GM18517 (cell line): ENCODE measurements at regions not wholly inside any gene's neighbourhood (a gene's known extent, or its start where the extent isn't known, plus 50 kb on each side); places are given as distances from the start of the nearest gene placed in this dataset.
"Not testable (repeated sequence)": the region's sequence is repeated elsewhere in the genome, so short reads cannot be mapped to it uniquely, and the experiment has no call there.

Experiments
- ATAC-seq: cut with Tn5 transposase; IDR thresholded peaks from one replicate; pipeline ENCODE4 v1.9.1; 2021; ENCODE audit warnings: mild to moderate bottlenecking, moderate library complexity; ENCODE audit not compliant: unreplicated experiment

DNA sequence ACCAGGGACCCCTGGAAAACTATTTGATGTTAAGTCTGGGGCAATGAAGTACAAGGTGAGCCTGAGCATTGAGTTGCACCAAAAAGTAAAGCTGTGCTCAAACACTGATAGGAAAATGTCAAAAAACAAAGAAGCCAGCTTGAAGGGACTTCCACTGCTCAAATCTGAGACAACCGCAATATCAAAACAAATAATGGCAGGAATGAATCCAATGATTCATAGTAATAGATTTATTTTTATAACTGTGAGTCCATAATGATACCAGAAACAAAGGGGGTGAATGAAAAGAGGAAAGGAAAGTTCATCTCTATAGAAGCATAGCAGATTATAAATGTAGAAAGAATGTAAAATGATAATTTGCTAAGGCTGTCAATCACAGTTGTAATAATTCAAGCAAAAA, 237.3 kb upstream of the ZBTB20 start:
- ATAC-seq = no peak

- no peak for ATAC-seq
Observed at GRCh38 chr3:115385774-115386730, 237.3 kb upstream of the GAP43 start.

DNA sequence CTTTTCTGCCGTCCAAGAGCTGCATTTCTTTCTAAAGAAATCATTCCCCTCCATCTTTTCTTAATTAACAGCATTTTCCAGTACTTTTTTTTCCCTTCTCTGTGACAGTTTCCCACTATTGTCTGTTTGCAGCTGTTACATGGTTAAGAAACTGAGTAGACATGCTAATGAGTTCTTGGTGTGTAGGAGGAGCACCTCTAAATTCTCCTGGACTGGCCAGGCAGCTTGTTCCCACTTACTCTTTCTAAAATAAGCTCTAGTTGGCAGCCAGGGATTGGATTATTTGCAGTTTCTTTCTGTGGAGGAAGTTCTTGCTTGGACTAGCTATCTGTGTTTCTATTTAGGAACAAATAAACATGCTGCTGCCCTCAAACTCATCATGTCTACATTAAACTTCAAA, 235.1 kb upstream of the GAP43 start:
- no peak for ATAC-seq

DNA sequence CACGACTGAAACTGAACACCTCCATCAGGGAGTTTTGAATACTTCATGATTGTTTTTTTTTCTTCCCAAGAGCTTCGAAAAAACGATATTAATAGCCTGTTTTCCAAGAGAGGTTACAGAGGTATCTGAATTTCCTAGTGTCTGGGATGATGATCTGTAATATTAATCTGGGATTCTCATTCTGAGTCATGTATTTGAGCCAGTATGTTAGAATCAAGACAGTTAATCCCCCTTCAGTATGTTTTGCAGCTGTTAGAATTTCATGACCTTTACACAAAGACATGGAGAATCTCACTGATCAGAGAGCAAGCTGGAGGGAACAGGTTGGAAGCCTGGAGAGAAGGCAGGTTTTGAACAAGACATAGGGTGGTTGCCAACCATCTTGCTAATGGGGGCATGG, 234.5 kb upstream of the GAP43 start:
- ATAC-seq = no peak

DNA sequence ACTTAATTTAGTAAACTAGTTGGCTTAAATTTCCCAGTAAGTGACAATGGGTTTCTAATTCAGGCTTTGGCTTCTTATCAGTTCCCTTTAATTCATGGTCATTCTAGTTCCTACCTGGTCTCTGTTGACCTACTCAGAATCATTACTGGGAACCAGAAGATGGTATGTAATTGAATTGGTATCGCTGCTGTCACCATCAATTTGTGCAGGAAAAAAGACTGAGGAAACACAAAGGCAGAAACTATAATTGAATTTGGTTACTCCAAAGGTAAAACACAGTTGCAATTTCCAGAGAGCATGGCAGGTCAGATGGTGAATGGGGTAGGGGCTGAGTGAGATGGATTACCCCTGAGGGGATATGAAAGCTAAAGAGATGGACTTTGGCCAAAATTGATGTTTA, 226.5 kb upstream of the GAP43 start:
- ATAC-seq = no peak

DNA sequence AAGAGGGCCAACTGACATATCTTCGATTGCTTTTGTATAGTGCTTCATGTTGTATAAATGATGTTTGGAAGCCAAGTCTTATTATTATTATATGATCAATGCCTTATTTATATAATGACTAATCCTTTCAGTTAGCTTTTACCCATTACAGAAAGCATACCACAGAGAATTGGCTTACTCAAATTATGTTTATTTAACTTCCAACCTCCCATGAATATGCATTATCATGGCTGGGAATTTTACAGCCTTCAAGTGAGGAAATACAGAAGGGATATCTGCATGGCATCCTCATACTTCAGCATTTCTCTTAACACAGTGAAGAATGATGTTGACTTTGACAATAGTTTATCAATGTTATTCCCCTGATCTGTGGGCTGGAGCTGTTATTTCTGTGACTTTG, 225.9 kb upstream of the GAP43 start:
- no peak for ATAC-seq

- no peak for ATAC-seq
Observed at GRCh38 chr3:115398506-115398905, 224.8 kb upstream of the GAP43 start.

GRCh38 chr3:115399750-115400149, 223.6 kb upstream of the GAP43 start:
- ATAC-seq = no peak

DNA sequence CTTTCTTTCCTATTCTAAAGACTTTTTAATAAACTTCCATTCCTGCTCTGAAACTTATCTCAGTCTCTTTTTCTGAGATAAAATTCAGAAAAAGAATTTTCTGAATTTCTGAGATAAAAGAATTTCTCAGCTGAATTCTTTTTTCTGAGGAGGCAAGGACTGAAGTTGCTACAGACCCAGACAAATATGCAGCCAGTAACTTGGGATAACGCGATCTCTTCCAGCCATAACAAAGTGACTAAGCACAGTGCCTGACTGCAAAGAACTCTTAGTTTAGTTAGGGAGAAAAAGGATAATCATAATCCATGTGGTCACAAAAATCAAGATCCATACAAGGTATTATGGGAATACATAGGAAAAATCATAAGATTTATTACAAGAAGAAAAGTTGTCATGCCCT, 222.0 kb upstream of the GAP43 start:
- ATAC-seq = no peak

DNA sequence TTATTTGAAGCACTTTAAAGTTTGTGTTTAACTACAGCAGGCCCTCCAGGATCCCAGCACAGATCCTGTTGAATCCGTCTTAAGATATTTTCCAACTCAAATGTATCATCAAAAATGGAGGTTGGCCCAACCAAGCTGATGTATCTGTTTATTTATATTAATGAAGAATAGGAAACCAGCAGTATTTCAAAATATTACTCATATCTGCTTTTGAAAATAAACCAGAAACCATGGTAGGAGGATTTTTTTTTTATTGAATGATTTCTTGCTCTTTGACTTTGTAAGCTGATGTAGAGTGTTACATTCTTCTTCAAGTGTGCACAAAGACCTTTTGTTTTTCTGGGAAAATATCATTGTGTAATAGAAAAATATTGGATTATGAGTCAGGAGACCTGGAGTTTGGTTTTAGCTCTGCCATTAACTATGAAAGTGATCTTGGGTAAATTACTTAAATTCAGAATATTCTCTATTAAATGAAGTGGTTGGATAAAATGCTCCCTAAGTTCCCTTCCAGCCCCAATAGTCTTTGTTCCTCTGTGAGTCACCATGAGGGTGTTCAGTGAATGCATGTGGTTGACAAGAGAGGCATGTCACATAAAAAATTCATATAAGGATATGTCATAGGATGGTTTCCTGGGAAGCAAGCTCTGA, 221.3 kb upstream of the GAP43 start:
- ATAC-seq = no peak

DNA sequence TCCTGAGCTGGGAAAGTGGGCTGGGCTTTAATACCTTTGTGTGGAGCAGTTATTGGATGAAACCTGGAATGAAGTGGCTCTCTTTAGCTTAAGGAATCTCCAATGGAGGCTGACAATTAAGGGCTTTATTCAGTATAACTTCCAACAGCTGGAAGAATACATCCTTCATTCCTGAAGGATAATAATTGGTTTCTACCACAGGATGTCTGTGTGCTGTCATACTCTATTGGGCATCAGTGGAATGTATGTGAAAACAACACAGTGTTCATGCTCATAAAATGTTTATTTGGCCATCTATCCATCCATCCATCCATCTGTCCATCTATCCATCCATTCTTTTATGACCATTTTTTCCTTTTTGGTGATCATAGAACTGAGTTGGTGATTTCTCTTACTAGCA, 220.7 kb upstream of the GAP43 start:
- no peak for ATAC-seq

DNA sequence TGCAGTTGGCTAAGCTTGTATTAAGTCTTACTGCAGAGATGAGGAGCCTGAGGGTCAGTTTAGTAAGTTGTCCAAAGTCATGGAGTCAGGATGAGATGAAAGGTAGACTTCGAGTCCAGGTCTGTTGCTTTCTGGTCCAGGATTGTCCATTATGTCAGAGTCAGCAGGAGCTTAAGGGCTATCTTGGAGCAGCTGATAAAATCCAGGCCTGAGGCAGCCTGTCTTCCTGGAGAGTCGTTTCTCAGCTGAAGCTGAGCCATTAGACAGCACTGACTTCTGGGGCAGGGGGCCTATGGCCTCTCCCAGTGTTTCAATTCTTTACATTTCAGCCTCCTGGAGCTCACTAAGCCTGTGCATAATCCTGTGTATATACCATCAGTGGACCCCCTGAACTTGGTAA, 219.5 kb upstream of the GAP43 start:
- no peak for ATAC-seq

DNA sequence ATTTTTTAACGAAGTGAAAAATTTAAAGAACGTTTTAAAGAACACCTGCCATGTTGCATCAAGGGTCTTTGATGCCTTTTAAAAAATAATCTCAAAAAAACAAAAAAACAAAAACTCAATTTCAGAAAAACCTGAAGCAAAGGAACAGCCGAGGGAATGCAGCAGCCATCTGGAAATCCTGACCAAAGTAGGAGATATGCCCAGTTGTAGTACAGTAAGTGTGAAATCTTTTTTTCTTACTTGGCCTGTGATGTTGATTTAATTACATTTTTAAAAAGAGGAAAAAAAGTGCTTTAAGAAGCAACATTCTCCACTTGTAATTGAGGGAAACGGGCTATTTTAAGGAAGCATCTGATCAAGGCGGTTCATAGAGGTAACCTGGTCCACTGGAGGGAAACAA, 213.7 kb upstream of the GAP43 start:
- ATAC-seq = no peak

DNA sequence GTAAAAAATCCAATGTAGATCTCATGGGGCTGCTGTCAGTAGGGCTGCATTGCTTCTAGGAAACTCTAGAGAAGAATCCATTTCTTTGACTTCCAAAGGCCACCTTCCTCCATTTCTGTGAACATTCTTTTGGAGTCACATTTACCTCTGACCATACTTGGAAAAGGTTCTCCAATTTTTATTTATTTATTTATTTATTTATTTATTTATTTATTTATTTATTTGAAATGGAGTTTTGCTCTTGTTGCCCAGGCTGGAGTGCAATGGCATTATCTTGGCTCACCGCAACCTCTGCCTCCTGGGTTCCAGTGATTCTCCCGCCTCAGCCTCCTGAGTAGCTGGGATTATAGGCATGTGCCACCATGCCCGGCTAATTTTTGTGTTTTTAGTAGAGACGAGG, 208.7 kb upstream of the GAP43 start:
- ATAC-seq = not testable (repeated sequence)

DNA sequence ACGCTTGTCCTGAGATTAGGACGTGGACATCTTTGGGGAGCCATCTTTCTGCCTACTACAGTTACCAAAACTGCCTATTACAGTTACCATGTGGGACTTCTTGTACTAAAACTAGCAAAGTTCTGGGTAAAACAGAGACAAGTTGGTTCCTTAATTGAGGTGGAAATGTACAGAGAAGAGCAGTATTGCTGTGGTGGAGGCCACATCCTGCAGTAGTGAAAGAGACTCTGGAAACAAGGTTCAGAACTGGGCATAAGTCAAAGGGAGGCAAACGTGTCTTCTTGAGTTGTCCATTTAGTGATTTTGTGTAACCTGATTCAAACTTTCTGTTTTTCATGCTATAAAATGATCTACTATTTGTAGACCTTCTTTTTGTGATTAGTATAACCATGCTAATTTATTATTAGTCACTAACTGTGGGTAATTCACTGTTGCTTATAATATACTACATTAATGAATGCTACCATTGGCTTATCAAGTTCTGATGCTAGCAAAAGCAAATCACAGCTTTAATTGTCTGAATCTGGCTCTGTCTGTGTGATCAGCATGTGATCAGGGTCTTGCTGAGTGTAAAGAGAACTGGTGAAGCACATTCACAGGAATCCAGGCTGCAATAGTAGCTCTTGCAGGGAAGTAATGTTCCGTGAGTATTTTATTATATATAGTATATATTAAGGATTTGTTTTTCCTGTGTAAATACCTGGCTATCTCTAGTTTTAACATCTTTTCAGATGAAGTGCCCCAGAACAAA, 207.9 kb upstream of the GAP43 start:
- ATAC-seq = no peak

DNA sequence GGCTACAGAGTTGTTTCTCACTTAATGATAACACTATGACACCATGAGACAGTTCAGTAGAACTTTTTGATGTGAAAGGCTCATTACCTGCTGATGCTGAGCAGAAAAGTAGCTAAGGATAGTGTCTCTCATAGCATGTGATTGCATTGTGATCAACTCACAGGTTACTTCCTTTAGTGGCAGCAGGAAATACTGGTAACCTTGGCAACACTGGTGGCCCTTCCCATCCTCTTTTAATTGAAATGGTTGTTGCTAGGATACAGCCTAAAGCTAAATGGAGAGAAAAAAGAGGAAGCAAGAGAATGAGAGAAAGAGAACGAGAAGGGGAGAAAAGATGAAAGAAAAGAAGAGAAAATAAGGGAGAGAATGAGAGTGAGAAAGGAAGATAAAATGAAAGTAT, 204.7 kb upstream of the GAP43 start:
- ATAC-seq = no peak

DNA sequence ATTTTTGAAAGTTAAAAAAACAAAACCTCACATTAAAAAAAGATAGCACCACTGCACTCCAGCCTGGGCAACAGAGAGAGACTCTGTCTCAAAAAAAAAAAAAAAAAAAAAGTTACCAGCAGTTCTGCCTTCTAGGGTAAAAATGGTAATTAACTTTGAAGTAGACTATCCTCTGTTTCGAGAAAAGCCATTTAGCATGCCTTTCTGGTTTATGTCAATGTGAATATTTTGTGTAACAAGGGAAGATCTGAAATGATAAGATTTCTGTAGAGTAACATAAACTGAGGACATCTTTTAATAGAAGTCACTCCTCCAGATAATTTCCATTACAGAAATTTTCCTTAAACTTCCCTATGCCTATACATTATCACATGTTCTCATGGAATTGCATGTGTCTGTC, 203.2 kb upstream of the GAP43 start:
- ATAC-seq = no peak

DNA sequence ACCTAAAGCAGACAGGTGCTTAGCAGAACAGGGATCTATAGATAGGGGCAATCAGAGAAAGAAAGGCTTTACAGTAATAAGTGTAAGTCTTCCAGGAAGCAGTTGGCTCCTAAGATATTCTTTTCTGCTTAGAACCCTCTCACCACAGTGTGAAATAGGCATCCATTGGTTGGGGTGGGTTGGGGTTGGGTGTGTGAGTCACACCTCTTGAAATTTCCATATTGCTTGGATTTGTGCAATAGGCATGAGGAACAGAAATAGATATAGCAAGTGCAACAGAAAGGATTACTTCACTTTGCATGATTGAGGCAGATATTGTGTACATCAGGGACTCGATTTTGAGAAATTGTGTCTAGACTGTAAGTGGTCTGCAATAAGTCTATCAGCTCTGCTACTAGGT, 200.1 kb upstream of the GAP43 start:
- no peak for ATAC-seq

DNA sequence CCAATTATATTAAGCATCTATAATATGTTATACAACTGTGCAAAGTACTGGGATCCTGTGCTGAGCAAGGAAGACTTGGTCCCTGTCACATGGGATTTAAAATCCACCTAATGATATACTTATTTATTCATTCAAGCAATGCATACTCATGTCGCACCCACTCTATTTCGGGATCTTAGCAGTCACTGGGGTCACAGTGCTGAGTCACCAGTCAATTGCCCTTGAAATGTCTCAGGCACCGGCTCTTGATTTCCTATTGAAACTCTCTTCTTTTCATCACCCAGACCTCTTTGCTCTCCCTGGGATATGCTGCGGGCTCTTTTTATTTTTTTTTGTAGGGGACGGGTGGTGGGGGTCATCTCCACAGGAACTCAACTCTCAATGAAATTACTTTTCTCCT, 194.5 kb upstream of the GAP43 start:
- ATAC-seq = no peak

- ATAC-seq = no peak
Observed at GRCh38 chr3:115436767-115437301, 186.5 kb upstream of the GAP43 start.

GRCh38 chr3:115438799-115439198, 184.5 kb upstream of the GAP43 start:
- no peak for ATAC-seq
